ENCODE measurements at regions not wholly inside any gene's neighbourhood (a gene's known extent, or its start where the extent isn't known, plus 50 kb on each side); places are given as distances from the start of the nearest gene placed in this dataset.

DNA sequence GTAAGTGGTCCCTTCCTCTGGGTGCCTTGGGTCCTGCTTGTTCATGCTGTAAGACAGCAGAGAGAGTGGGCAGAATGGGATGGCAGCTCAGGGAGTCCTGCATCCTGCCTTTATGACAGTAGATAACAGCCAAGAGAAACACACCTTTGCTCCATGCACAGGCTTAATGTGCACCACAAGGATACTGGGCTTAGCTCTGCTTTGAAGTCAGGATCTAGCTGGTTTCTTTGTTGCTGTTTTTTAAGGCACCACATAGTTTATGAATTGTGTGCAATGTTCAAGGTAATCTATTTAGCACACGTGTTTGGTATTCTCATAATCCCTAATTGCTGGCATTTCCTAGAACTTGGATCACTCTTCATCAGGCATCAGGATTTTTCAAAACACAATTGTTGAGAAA lies 239.5 kb upstream of the DCN start:
- TF ChIP-seq, protein P1, sequence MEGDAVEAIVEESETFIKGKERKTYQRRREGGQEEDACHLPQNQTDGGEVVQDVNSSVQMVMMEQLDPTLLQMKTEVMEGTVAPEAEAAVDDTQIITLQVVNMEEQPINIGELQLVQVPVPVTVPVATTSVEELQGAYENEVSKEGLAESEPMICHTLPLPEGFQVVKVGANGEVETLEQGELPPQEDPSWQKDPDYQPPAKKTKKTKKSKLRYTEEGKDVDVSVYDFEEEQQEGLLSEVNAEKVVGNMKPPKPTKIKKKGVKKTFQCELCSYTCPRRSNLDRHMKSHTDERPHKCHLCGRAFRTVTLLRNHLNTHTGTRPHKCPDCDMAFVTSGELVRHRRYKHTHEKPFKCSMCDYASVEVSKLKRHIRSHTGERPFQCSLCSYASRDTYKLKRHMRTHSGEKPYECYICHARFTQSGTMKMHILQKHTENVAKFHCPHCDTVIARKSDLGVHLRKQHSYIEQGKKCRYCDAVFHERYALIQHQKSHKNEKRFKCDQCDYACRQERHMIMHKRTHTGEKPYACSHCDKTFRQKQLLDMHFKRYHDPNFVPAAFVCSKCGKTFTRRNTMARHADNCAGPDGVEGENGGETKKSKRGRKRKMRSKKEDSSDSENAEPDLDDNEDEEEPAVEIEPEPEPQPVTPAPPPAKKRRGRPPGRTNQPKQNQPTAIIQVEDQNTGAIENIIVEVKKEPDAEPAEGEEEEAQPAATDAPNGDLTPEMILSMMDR (IDR thresholded peaks at IDR 0.05) = no peak
- no peak for TF ChIP-seq POLR2A (IDR thresholded peaks at IDR 0.05)

Measured in uterus (tissue), 2 donors.